ENCODE measurements at regions not wholly inside any gene's neighbourhood (a gene's known extent, or its start where the extent isn't known, plus 50 kb on each side); places are given as distances from the start of the nearest gene placed in this dataset.
"Not testable (repeated sequence)": the region's sequence is repeated elsewhere in the genome, so short reads cannot be mapped to it uniquely, and the experiment has no call there.

GRCh38 chr4:43146198-43146597 lies 253.7 kb downstream of the GRXCR1 start:
- H3K27me3 ChIP-seq, result no peaks in the 10 kb centered on the region
- 42 to 47% methylated on average over 3 of the region's 3 CpGs for WGBS, 2 donors
- DNase-seq, result no peak

DNA sequence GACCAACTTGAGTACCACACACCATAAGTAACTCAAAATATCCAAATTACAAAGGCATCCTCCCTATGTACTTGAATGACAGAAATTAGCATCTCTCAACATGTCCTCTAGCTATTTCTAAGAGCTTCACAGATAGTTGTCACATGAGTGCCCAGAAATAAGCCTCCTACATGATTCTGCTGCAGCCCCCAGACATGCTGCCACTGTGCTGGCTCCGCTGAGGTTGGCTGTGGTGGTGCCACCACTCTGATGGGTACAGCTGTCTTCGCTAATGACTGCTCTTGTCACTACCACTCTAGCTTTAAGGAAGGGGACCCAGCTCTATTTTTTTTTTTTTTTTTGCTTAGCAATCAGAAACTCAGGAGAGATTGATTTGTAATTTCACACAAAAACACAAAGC lies 256.0 kb downstream of the GRXCR1 start:
- Histone ChIP-seq H3K27ac (no peak overlapping the region), H3K4me3 (no peak overlapping the region), H3K9me3 (peaks cover 0 to 4% (median 0%) of the 10 kb centered on the region in 4 donors), H3K4me1 (no peaks in the 10 kb centered on the region), H3K36me3 (no peaks in the 10 kb centered on the region), H3K27me3 (no peaks in the 10 kb centered on the region)
- intact Hi-C loops (cut with DNase I), result no loop called here
- TF ChIP-seq, protein P1, sequence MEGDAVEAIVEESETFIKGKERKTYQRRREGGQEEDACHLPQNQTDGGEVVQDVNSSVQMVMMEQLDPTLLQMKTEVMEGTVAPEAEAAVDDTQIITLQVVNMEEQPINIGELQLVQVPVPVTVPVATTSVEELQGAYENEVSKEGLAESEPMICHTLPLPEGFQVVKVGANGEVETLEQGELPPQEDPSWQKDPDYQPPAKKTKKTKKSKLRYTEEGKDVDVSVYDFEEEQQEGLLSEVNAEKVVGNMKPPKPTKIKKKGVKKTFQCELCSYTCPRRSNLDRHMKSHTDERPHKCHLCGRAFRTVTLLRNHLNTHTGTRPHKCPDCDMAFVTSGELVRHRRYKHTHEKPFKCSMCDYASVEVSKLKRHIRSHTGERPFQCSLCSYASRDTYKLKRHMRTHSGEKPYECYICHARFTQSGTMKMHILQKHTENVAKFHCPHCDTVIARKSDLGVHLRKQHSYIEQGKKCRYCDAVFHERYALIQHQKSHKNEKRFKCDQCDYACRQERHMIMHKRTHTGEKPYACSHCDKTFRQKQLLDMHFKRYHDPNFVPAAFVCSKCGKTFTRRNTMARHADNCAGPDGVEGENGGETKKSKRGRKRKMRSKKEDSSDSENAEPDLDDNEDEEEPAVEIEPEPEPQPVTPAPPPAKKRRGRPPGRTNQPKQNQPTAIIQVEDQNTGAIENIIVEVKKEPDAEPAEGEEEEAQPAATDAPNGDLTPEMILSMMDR (IDR thresholded peaks at IDR 0.05), result no peak
- TF ChIP-seq POLR2AphosphoS5 (IDR thresholded peaks at IDR 0.05) (no peak), POLR2A (IDR thresholded peaks at IDR 0.05) (no peak), EP300 (IDR thresholded peaks at IDR 0.05) (no peak)
- WGBS, 2 donors, result 81 to 84% methylated on average over 2 of the region's 2 CpGs
- DNase-seq, result no peak

More at GRCh38 chr4:43146198-43146597, 253.7 kb downstream of the GRXCR1 start:
- Histone ChIP-seq H3K4me1 (no peaks in the 10 kb centered on the region), H3K27ac (no peak overlapping the region), H3K36me3 (no peaks in the 10 kb centered on the region), H3K9me3 (peaks cover 0 to 4% (median 0%) of the 10 kb centered on the region in 4 donors), H3K4me3 (no peak overlapping the region)
- intact Hi-C loops (cut with DNase I), result no loop called here
- TF ChIP-seq POLR2AphosphoS5 (IDR thresholded peaks at IDR 0.05) (no peak), POLR2A (IDR thresholded peaks at IDR 0.05) (no peak)
- TF ChIP-seq, protein P1 (IDR thresholded peaks at IDR 0.05), result no peak

- WGBS, 2 donors, result 54% methylated on average over 5 of the region's 5 CpGs
- TF ChIP-seq, protein P1 (IDR thresholded peaks at IDR 0.05), result no peak
- TF ChIP-seq POLR2A (IDR thresholded peaks at IDR 0.05) (no peak), EP300 (IDR thresholded peaks at IDR 0.05) (no peak), POLR2AphosphoS5 (IDR thresholded peaks at IDR 0.05) (no peak)
- Histone ChIP-seq H3K36me3 (no peaks in the 10 kb centered on the region), H3K9me3 (no peaks in the 10 kb centered on the region), H3K27ac (no peak overlapping the region), H3K4me3 (no peak overlapping the region), H3K4me1 (no peaks in the 10 kb centered on the region), H3K27me3 (no peaks in the 10 kb centered on the region)
- intact Hi-C loops (cut with DNase I), result no loop called here
- no peak for DNase-seq
Measured at GRCh38 chr4:43163101-43163792, 270.7 kb downstream of the GRXCR1 start.

DNA sequence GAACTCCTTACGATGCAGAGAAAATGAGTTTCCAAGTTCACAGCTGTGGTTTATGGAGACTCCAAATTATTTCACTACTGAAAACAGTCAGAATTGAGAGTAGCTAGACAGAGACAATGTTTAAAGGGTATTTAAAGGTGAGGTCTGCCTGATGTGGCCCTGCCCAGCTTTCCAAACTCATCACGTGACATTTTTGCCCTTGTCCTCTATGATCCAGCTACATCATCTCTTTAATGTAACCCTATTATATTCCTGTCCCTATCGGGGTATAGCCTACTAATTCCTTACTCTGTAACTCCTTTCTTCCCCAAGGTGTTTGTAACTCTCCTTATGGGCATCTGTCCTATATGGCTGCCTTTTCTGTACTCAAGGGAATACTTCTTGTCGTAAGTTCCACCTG lies 297.2 kb downstream of the GRXCR1 start:
- no peak for DNase-seq

DNA sequence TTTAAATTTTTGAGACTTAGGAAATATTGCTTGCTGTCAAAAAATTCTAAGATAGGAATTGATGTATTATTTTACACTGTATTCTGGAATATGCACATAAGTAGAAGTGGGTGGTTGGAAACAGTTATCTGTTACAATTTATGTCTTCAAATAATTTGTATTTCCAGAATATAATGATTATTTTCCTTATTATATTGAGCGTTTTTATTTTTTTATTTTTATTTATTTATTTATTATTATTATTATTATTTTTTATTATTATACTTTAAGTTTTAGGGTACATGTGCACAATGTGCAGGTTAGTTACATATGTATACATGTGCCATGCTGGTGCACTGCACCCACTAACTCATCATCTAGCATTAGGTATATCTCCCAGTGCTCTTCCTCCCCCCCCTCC lies 320.1 kb downstream of the GRXCR1 start:
- intact Hi-C loops (cut with DNase I); H3K9me3 ChIP-seq; H3K27me3 ChIP-seq; H3K4me1 ChIP-seq; H3K36me3 ChIP-seq; DNase-seq; H3K4me3 ChIP-seq; H3K27ac ChIP-seq: not testable (repeated sequence)
- 79 to 84% methylated on average over 1 of the region's 1 CpG for WGBS, 2 donors

More for the DNA sequence above, 297.2 kb downstream of the GRXCR1 start:
- no peaks in the 10 kb centered on the region for H3K9me3 ChIP-seq
- H3K4me3 ChIP-seq, result no peak overlapping the region
- H3K4me1 ChIP-seq, result no peaks in the 10 kb centered on the region
- H3K27ac ChIP-seq, result no peak overlapping the region
- no peaks in the 10 kb centered on the region for H3K36me3 ChIP-seq
- no peak for TF ChIP-seq POLR2A (IDR thresholded peaks at IDR 0.05)
- TF ChIP-seq EP300 (IDR thresholded peaks at IDR 0.05), result no peak
- no peak for TF ChIP-seq POLR2AphosphoS5 (IDR thresholded peaks at IDR 0.05)
- TF ChIP-seq, protein P1 (IDR thresholded peaks at IDR 0.05), result no peak
- WGBS, 2 donors, result 91% methylated on average over 4 of the region's 4 CpGs
- intact Hi-C loops (cut with DNase I), result no loop called here
- H3K27me3 ChIP-seq, result no peaks in the 10 kb centered on the region

Measured in sigmoid colon (tissue), 6 donors.